Upper lobe of left lung (tissue), 6 donors: ENCODE measurements at regions not wholly inside any gene's neighbourhood (a gene's known extent, or its start where the extent isn't known, plus 50 kb on each side); places are given as distances from the start of the nearest gene placed in this dataset.

Source experiments
- ATAC-seq, 2 donors: fragments of 200-7000 bp; cut with Tn5 transposase; one replicate each; pipeline ENCODE4 v1.9.1; 2022; ENCODE audit warnings: mild to moderate bottlenecking in 2 of 2, moderate library complexity in 2 of 2; ENCODE audit not compliant: low FRiP score in 2 of 2
- DNase-seq, 2 donors: peaks; one replicate each; pipeline ENCODE4 v3.0.0-alpha.2; 2019 to 2020
- H3K27ac ChIP-seq, 4 donors: fragments of 200-600 bp; sonication (generic); one replicate each; pipeline ENCODE4 v1.5.1; 2016 to 2019
- H3K27me3 ChIP-seq, 4 donors: fragments of 200-600 bp; sonication (generic); one replicate each; pipeline ENCODE4 v1.5.1; 2017 to 2019
- H3K36me3 ChIP-seq, 4 donors: fragments of 200-600 bp; sonication (generic); one replicate each; pipeline ENCODE4 v1.5.1; 2016 to 2019
- H3K4me1 ChIP-seq, 4 donors: fragments of 200-600 bp; sonication (generic); one replicate each; pipeline ENCODE4 v1.5.1; 2018 to 2019
- H3K4me3 ChIP-seq, 4 donors: fragments of 200-600 bp; sonication (generic); one replicate each; pipeline ENCODE4 v1.5.1; 2017 to 2019; ENCODE audit warnings: mild to moderate bottlenecking in 2 of 4, moderate library complexity in 1 of 4
- H3K9me3 ChIP-seq, 4 donors: fragments of 200-600 bp; sonication (generic); one replicate each; pipeline ENCODE4 v1.5.1; 2018 to 2019
- CTCF ChIP-seq, 6 experiments: fragments of 450-650 bp in 4 of 6; fragments of 200-600 bp in 2 of 6; sonication (generic) in 2 of 6; IDR thresholded peaks; one replicate each; pipeline ENCODE4 v1.5.1; 2016 to 2019; ENCODE audit warnings: antibody characterized with exemption in 6 of 6
- EP300 ChIP-seq, 4 donors: sonication (generic); formaldehyde crosslinking; IDR thresholded peaks; one replicate each; pipeline ENCODE4 v1.5.1; 2017; ENCODE audit warnings: antibody characterized with exemption in 4 of 4, control low read depth in 2 of 4
- POLR2A ChIP-seq, 4 donors: fragments of 450-650 bp; IDR thresholded peaks; one replicate each; pipeline ENCODE4 v1.5.1; 2016 to 2017; ENCODE audit warnings: antibody characterized with exemption in 4 of 4, mild to moderate bottlenecking in 2 of 4
- POLR2AphosphoS5 ChIP-seq, 2 donors: sonication (generic); formaldehyde crosslinking; IDR thresholded peaks; one replicate each; pipeline ENCODE4 v1.5.1; 2017; ENCODE audit warnings: antibody characterized with exemption in 2 of 2
- WGBS, 2 donors: methylation state at CpG; one replicate each; pipeline ENCODE4 v1.1.5; 2017 to 2018; 5-methylcytosine and 5-hydroxymethylcytosine counted together
- donor health status: DM: no; HTN: no; CAD: no; lungs with moderate emphysema.
- donor health status: DM: no; HTN: yes; CAD: no; lungs with severe emphysema.

GRCh38 chr1:195243492-195243891, 1364.7 kb downstream of the KCNT2 start:
- Histone ChIP-seq H3K36me3 (no peaks in the 10 kb centered on the region), H3K4me3 (no peak overlapping the region), H3K9me3 (no peaks in the 10 kb centered on the region), H3K4me1 (no peaks in the 10 kb centered on the region), H3K27me3 (no peaks in the 10 kb centered on the region), H3K27ac (no peak overlapping the region)
- 93 to 96% methylated on average over 3 of the region's 3 CpGs for WGBS, 2 donors
- ATAC-seq (no peak), DNase-seq (no peak)
- TF ChIP-seq POLR2AphosphoS5 (IDR thresholded peaks at IDR 0.05) = no peak
- TF ChIP-seq CTCF (IDR thresholded peaks at IDR 0.05) = no peak
- TF ChIP-seq POLR2A (IDR thresholded peaks at IDR 0.05) = no peak
- TF ChIP-seq EP300 (IDR thresholded peaks at IDR 0.05) = no peak

GRCh38 chr1:195241066-195241465, 1367.2 kb downstream of the KCNT2 start:
- WGBS, 2 donors = 75 to 77% methylated on average over 3 of the region's 3 CpGs
- DNase-seq = no peak
- Histone ChIP-seq H3K27me3 (no peaks in the 10 kb centered on the region), H3K9me3 (peaks cover 0 to 12% (median 4%) of the 10 kb centered on the region in 4 donors), H3K27ac (no peak overlapping the region), H3K4me3 (no peak overlapping the region), H3K36me3 (no peaks in the 10 kb centered on the region), H3K4me1 (no peaks in the 10 kb centered on the region)
- TF ChIP-seq CTCF (IDR thresholded peaks at IDR 0.05) = no peak
- no peak for TF ChIP-seq EP300 (IDR thresholded peaks at IDR 0.05)
- TF ChIP-seq POLR2A (IDR thresholded peaks at IDR 0.05) = no peak
- TF ChIP-seq POLR2AphosphoS5 (IDR thresholded peaks at IDR 0.05) = no peak
- no peak for ATAC-seq

GRCh38 chr1:195238313-195238712, 1369.9 kb downstream of the KCNT2 start:
- H3K36me3 ChIP-seq = no peaks in the 10 kb centered on the region
- no peaks in the 10 kb centered on the region for H3K27me3 ChIP-seq
- TF ChIP-seq POLR2A (IDR thresholded peaks at IDR 0.05) (no peak), POLR2AphosphoS5 (IDR thresholded peaks at IDR 0.05) (no peak), EP300 (IDR thresholded peaks at IDR 0.05) (no peak), CTCF (IDR thresholded peaks at IDR 0.05) (no peak)
- 92 to 97% methylated on average over 5 to 7 of the region's 7 CpGs for WGBS, 2 donors
- H3K4me1 ChIP-seq = no peaks in the 10 kb centered on the region
- H3K9me3 ChIP-seq = peaks cover 0 to 12% (median 4%) of the 10 kb centered on the region in 4 donors
- ATAC-seq = no peak
- H3K27ac ChIP-seq = no peak overlapping the region
- DNase-seq = peak in 1 of 2 donors; percentile 5
- no peak overlapping the region for H3K4me3 ChIP-seq

GRCh38 chr1:195236991-195237889, 1371.0 kb downstream of the KCNT2 start:
- no peak for DNase-seq
- ATAC-seq = no peak
- Histone ChIP-seq H3K36me3 (no peaks in the 10 kb centered on the region), H3K4me3 (no peak overlapping the region), H3K27me3 (no peaks in the 10 kb centered on the region), H3K9me3 (peaks cover 0 to 12% (median 4%) of the 10 kb centered on the region in 4 donors), H3K4me1 (no peaks in the 10 kb centered on the region), H3K27ac (no peak overlapping the region)
- 76 to 88% methylated on average over 6 to 7 of the region's 7 CpGs for WGBS, 2 donors
- TF ChIP-seq EP300 (IDR thresholded peaks at IDR 0.05) (no peak), POLR2A (IDR thresholded peaks at IDR 0.05) (no peak), POLR2AphosphoS5 (IDR thresholded peaks at IDR 0.05) (no peak), CTCF (IDR thresholded peaks at IDR 0.05) (no peak)
